HEK293 (cell line): ENCODE measurements at regions not wholly inside any gene's neighbourhood (a gene's known extent, or its start where the extent isn't known, plus 50 kb on each side); places are given as distances from the start of the nearest gene placed in this dataset.

Experiments
- OVOL3 ChIP-seq: fragments of 450-650 bp; formaldehyde crosslinking; IDR thresholded peaks from 2 replicates; pipeline ENCODE4 v1.5.1; 2016; ENCODE audit warnings: missing biosample characterization, missing genetic modification characterization
- TRIM28 ChIP-seq: IDR thresholded peaks from 2 replicates; pipeline ENCODE4 v1.6.1; 2011; ENCODE audit warnings: low read length, control low read depth, borderline replicate concordance
- ZFP69B ChIP-seq: fragments of 450-650 bp; formaldehyde crosslinking; IDR thresholded peaks from 2 replicates; pipeline ENCODE4 v1.5.1; 2016; ENCODE audit warnings: missing biosample characterization, missing genetic modification characterization
- ZNF274 ChIP-seq, 2 experiments: fragments of 200-500 bp in 1 of 2; fragments of 450-650 bp in 1 of 2; sonication (Bioruptor generic) in 1 of 2; formaldehyde crosslinking in 1 of 2; IDR thresholded peaks; 2 replicates each; pipeline versions ENCODE4 v1.5.1 to v1.6.1; 2014 to 2016; ENCODE audit warnings: borderline replicate concordance in 1 of 2, inconsistent platforms in 1 of 2, low read length in 1 of 2, missing biosample characterization in 1 of 2, missing genetic modification characterization in 1 of 2
- ZNF311 ChIP-seq: fragments of 450-650 bp; formaldehyde crosslinking; IDR thresholded peaks from 2 replicates; pipeline ENCODE4 v1.5.1; 2017; ENCODE audit warnings: missing biosample characterization, missing genetic modification characterization, borderline replicate concordance
- ZNF398 ChIP-seq: fragments of 450-650 bp; formaldehyde crosslinking; IDR thresholded peaks from 2 replicates; pipeline ENCODE4 v1.5.1; 2017; ENCODE audit warnings: missing biosample characterization, missing genetic modification characterization

DNA sequence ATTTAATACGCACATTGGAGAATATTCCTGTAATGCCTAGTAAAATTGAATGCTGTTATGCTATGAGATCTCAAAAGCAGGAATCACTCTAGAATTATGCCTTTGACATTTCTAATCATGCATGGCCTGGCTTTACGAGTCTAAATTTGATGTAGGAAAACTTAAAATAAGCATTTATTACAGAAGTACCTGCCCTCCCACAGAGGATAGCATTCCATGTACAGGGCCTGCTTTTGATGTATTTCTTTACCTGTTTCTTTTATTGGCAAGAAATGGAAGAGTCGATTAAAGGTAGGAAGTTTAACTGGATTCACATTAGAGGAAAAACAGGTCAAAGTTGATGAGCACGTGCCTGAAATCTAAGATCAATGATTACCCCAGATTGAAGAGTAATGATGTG is 219.5 kb downstream of the PCDH7 start:
- no peak for TF ChIP-seq ZNF398 (tag by site-specific recombination)
- TF ChIP-seq ZNF274 (IDR thresholded peaks at IDR 0.05; ENCODE audit: low read length) = no peak
- TF ChIP-seq ZNF274 (tag by site-specific recombination; IDR thresholded peaks at IDR 0.05; ENCODE audit: borderline replicate concordance) = no peak
- TF ChIP-seq TRIM28 = no peak
- no peak for TF ChIP-seq OVOL3 (tag by site-specific recombination)
- no peak for TF ChIP-seq ZFP69B
- TF ChIP-seq ZNF311 (tag by site-specific recombination) = no peak
